Erythroblast (primary cell): ENCODE measurements at regions not wholly inside any gene's neighbourhood (a gene's known extent, or its start where the extent isn't known, plus 50 kb on each side); places are given as distances from the start of the nearest gene placed in this dataset.

Experiments
- GATA1 ChIP-seq: IDR thresholded peaks from 2 replicates; pipeline ENCODE4 v1.6.1; 2011; ENCODE audit warnings: low read depth, mild to moderate bottlenecking, control low read depth, low read length, moderate library complexity
- POLR2A ChIP-seq: IDR thresholded peaks from 2 replicates; pipeline ENCODE4 v1.6.1; 2011; ENCODE audit warnings: mild to moderate bottlenecking, low read length

DNA sequence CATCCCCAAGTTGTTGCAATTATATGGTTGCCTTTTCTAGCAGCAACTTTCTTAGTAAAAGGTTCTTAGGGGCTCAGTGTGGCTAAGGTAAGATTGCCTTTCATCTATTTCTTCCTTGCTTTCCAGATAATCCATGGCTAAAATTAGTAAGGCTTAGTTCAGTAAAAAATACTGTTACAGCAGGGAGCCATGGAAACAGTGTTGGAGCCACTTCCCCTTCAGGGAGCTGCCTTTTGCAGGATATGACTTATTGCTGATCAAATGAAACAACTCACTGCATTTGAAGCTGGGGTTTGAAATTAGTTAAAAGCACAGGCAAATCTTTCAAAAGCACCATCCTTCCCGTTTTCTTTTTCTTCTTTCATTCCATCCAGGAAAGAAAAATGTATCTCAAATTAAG, 184.3 kb downstream of the C11orf87 start:
- TF ChIP-seq POLR2A = no peak
- TF ChIP-seq GATA1 = no peak
